NCI-H1417 treated with DMSO at 0.1 percent for 48 hours (cell line): ENCODE measurements at regions not wholly inside any gene's neighbourhood (a gene's known extent, or its start where the extent isn't known, plus 50 kb on each side); places are given as distances from the start of the nearest gene placed in this dataset.
"Not testable (repeated sequence)": the region's sequence is repeated elsewhere in the genome, so short reads cannot be mapped to it uniquely, and the experiment has no call there.

Experiments
- DNase-seq: peaks from one replicate; lab custom pipeline; 2025; lab: John Stamatoyannopoulos, UW

DNA sequence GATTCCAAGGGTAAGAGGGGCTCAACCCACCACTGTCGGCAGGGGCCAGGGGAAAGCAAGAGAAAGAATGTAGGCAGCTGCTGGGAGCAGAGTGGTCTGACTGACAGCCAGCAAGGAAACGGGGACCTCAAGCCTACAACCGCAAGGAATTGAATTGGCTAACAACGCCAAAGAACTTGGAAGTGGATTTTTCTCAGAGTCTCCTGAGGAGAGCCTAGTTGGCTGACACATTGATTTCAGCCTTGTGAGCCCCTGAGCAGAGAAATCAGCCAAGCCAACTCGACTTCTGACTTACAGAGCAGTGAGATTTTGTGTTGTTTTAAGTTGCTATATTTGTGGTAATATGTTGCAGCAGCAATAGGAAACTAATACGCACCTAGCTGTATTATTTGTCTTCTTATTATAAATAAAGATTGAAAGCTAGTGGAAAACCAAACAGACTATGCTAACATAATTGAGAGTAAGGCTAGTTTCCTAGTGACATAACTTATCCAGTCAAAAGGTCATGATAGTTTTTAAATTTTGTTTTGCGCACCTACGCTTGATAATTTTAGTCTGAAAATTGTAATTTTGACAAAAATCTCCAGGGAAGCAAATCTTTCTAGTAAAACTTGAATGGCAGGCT is 145.8 kb upstream of the HCCS start:
- DNase-seq = no peak

DNA sequence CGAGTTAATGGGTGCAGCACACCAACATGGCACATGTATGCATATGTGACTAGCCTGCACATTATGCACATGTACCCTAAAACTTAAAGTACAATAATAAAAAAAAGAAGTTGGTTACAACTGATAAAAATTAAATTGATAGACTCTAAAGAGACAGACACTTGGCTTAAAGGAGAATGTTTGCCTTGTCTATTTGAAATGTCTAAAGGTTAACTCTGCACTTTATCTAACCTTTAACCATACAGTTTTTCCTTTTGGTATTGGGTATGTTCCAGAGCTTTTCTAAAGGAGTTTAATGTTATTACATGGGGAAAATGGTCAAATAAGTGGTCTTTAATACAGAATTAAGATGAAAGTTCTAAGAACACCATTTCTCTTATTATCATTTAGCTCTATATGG is 145.1 kb upstream of the HCCS start:
- no peak for DNase-seq

DNA sequence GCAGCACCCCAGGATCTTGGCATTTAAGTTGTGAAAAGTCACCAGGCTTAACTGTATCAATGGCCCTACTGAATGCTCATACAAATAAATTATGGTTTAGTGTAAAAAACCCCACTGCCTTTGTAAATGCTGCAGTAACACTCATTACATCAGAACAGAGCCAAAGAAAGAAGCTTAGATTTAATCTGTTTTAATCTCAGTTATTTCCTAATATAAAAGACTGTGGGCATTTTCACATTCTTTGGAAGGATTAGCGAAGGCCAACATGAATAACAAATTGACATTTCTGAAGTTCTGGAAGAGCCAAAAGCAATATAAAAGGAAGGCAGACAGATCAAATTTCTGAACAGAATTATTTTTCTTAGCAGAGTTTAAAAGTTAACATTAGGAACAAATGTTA is 140.0 kb upstream of the HCCS start:
- no peak for DNase-seq

DNA sequence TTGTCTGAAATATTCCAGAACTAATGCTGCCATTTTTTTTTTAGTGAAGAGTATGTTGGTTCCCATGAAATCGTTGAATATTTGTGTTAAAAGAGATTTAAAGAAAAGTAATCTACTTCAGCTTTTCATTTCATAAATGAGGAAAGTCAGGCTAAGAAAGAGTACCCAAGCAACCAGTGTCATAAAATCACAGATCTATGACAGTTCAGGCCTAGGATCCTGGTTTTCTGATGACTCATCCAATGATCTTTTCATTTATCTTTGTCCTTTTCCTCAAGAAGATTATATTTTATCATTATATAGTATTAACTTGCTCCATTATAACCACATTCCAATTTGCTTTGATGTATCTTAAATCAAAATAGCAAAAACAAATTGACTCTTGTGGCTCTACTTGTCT is 139.4 kb upstream of the HCCS start:
- no peak for DNase-seq

DNA sequence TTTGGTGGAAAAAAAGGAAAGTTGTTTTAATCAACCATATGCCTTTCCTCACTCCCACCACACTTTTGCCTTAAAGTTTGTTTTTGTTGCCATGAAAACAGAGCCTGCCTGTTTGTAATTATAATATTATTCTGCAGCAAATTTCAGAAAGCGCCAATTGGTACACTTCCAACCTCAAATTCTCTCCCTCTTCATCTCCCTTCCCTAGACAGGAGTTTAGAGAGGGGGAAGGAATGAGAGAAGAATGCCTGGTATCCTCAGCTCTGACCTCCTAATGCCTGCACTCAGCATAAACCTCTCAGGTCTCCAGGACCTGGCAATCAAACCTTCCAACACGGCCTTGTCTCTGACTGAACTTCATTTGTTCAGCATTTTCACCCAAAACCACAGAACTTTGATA is 138.4 kb upstream of the HCCS start:
- DNase-seq = no peak

DNA sequence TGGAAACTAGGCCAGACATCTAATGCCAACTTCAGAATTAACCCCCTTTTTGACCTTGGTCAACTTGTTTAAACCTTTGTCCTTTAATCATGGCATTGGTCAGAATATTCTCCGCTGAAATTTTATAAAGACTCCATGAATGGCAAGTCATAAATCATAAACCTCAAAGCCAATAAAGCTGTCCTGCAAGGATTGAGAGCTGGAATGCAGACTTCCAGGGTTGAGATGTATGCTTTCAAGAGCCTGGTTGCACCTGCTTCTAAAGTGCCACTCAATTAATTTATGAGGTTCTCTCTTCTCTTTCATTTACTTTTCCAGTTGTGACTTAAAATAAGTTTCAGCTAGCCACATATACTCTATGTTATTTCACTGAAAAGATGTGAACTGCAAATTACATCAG is 136.2 kb upstream of the HCCS start:
- no peak for DNase-seq

DNA sequence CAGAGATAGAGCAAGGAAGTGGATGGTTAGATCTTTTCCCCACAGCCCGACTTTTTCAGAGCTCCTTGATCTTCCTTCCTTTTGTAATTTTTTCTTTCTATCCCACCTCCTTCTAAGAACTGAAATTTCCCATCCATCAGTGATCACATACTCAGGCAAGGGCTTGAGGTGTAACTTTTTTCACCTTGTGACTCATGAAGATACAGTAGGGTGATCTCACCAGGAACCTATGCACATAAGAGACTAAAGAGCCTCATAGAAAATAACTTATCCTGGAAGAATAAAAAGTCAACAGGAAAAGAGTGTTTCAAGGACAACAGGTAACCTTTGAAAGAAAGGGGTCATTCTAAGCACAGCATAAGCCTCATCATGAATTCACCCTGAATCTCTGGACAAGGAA is 131.2 kb upstream of the HCCS start:
- DNase-seq = no peak

DNA sequence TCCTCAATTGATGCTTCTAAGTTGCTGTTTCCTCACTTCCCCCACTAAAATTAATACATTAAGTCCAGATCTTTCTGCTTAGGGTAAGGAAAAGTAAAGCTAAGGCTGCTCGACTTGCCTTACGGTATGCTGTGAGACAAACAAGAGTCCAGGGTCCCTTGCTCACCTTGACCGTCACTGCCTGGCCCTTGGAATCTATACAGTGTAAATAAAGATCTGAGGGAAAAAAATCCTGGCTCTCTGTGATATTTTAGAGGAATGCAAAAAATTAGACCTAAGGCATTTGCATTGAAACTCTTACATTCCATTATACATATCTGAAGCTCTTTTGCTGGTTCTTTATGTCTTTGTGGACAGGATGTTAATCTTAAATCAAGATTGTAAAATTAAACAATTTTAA is 129.6 kb upstream of the HCCS start:
- DNase-seq = no peak

DNA sequence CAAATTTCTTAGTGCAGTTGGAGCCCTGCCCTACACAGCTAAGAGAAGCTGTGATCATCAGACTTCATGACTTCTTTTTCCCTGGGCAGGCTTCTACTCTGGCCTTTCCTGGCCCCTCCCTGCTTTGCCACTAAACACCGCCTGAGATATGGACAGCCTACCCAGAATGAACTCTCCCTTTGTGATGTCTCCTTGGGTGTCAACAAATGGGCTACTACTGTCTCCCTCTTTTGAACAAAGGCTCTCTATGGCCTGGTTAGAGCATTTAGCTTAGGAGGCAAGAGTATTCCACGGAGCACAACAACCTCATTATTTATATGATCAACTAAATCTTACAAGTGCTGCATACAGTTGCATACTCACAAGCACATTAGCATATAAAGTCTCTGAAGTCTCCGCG is 127.6 kb upstream of the HCCS start:
- DNase-seq = no peak

DNA sequence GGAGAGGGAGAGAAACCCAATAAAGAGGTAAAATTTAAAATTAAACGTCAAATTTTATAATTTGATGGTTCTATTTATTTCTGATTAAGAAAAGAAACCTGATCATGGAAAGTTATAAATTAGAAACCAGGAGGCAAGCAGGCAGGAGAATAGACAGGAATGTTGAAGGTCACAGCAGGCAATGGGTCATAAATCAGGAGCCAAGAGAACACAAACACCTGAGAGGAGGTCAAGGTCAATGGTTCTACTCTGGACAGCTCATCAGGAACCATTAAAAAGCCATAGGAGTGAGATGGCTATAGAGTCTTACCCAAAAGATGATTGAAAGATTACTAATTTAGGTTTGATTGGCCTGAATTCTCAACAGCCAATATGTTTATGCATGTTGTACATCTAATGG is 126.9 kb upstream of the HCCS start:
- no peak for DNase-seq

DNA sequence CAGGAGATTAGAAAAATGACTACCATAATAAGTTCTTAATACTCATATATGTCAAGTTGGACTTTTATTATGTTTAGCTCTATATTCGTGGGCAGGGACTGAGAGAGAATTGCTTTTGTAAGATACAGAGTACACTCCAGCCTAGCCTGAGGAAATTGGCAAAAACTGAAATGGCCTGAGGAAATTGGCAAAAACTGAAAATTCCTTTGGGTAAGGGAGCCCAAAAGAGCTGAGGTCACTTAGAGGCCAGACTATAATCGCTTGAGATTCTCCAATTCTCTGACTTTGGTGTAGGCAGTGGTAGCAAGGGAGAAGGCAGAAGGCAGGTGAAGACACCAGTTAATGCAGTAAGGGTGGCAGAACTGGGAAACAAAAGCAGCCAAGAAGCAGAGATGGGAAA is 124.5 kb upstream of the HCCS start:
- no peak for DNase-seq

DNA sequence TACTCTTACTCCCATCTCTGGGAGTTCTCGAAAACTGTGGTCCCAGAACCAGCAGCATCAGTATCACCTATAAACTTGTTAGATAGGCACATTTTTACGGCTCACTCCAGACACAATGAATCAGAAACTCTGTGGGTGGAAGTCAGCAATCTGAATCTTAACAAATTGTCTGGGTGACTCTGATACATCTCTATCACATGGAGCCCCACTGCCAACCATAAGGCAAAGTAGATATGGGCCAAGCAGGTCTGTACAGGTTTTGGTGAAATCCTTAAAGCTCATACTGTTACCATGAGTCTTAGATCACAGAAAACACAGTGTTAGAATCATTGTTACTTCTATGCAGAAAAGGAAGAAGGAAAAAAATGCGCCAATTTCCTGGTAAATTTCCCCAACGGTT is 122.5 kb upstream of the HCCS start:
- DNase-seq = no peak

DNA sequence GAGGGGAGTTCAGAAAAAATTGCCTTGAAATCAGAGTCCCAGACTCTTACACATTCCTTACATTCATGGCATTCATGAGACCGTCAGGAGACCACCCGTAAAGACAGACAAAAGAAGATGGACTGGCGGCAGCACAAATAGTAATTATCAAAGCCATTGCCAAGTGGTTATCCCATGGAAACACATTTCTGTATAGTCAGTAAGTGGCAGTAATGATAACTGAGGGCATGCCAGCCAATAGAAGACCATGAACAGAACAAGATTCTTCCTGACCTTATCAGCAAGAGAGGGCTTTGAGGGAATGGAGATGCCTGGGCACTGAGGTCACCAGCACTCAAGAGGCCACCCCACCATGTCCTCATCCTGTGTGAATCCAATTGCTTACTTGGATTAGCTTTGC is 121.7 kb upstream of the HCCS start:
- DNase-seq = no peak

DNA sequence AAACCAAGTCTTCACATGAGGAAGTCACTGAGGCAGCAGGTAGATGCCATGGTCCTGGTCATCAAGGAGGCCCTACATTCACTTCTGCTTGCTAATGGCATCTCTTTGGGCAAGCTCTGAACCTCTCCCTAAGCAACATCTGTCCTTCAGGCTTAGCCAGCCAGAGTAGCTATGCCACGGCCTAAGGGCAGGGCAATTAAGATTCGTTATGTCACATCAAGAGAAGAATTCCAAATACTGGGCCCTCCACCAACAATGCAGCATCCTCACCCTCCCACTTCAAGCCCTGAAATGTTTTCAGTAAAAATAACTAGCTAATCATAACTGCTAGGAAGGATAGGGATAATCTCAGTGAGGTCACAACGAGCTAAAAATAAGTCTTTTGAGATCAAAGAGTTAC is 120.7 kb upstream of the HCCS start:
- no peak for DNase-seq

DNA sequence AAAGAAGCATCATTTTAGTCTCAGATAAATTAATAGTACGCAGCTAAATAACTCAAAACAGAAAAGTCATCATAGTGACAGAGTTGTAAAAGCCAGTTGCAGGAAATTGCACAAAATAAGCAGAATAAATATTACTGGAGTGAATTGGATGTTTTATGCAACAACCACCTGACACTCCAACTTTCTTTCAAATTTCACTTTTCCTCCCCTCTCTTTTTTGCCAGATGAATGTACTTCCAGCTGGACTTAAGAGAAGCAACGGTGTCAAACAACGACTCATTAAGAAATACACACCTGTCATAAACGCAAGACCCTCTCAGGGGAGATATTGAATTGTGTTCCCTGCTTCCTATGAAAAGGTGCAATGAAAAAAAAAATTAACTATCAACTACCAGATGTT is 120.2 kb upstream of the HCCS start:
- no peak for DNase-seq

DNA sequence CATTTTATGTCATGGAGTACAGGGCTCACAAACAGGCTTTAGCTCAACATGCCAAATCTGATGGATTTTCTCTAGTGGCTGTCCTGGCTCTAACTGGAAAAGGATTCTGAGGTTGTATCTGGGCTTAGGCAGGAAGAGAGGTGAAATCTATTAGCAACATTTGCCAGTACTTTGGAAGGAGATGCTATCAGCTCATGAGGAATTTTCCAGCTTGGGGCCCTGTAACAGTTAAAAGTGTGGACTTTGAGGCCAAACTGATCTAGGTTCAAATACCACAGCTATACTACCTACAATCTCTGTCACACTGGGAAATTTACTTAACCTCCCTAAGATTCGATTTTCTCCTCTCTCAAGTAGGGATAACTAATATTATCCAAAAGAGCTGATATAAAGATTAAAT is 119.0 kb upstream of the HCCS start:
- DNase-seq = no peak

DNA sequence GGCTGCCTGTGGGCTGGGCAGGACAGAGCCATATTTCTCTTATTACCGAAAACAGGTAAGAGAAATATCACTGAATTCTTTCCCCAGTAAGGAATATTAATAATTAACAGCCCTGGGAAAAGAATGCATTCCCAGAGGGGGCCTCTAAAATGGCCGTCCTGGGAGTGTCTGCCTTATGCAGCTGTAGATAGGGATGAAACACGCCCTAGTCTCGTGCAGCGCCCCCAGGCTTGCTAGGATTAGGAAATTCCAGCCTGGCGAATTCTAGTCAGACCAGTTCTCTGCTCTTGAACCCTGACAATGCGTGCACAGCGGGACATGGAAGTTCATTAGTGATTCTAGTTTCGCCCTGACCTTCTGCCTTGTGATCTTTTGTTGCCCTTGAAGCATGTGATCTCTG is 104.1 kb upstream of the HCCS start:
- DNase-seq = not testable (repeated sequence)

DNA sequence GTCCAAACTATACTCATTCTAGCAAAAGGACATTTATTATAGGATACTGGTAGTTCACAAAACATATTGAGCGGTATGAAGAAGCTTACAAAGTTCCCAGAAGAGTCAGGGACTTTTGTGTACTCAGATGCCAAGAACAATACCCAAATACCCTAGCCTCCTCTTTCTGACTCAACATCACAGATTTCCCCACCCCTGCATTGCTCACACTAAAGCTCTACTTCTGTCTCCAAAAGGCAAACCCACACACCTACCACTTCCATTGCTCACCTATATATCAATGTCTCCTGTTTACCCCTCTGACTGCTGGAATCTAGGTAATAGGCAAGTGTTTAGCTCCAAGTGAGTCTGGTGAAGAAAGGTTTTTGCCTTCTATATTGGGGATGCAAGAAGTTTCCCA is 100.7 kb upstream of the HCCS start:
- DNase-seq = no peak

DNA sequence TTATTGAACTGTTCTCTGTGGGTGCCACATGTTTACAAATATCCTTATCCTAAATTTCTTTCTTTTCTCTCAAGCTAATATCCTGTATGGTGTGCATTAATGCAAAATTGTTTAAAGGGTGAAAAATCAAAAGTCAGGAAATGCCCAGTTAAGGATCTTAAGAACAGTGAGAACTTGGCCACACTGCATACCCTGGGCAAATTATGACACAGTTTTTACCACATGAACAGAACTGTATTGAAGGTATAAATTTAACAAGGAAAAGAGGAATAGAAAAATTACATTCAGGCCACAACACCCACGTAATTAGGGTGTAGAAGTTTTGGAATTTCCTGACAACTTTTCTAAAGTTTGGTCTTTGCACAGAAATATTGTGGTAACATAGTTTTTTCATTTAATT is 94.4 kb upstream of the HCCS start:
- no peak for DNase-seq

DNA sequence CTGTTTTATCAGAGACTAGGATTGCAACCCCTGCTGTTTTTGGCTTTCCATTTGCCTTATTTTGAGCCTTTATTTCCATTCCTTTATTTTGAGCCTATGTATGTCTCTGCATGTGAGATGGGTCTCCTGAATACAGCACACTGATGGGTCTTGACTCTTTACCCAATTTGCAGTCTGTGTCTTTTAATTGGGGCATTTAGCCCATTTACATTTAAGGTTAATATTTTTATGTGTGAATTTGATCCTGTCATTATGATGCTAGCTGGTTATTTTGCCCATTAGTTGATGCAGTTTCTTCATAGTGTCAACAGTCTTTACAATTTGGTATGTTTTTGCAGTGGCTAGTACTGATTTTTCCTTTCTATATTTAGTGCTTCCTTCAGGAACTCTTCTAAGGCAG is 88.5 kb upstream of the HCCS start:
- DNase-seq = not testable (repeated sequence)

DNA sequence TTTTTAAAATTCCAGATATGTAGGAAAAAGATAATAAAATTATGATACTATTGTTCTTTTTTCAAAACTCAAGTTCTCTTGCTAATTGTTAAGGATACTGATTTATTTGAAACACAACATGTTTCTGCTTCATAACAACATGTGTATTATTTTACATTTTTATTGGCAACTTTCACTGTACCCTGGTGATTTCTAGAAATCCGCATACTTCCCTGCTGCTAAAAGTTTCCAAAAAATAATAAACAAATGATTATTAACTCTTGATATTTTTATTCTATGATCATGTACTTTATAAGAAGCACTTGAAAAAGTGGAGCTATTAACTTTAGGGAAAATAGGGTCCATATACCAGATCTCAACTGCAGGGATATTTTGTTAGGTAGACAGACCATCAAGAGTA is 71.2 kb upstream of the HCCS start:
- no peak for DNase-seq

DNA sequence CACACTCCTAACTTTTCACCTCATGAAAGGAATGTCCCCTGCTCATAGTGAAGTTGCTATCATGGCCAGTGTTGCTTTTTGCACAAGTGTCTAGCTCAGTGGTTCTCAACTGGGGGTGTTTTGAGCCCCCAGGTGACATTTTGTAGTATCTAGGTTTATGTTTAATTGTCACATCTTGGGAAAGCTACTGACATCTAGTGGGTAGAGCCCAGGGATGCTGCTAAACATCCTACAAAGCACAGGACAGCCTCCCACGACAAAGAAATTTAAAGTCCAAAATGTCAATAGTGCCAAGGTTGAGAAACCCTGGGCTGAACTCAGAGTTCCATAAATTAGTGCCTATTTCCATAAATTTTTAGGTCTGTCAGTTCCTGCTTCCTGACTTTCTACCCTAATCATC is 70.7 kb upstream of the HCCS start:
- DNase-seq = no peak

DNA sequence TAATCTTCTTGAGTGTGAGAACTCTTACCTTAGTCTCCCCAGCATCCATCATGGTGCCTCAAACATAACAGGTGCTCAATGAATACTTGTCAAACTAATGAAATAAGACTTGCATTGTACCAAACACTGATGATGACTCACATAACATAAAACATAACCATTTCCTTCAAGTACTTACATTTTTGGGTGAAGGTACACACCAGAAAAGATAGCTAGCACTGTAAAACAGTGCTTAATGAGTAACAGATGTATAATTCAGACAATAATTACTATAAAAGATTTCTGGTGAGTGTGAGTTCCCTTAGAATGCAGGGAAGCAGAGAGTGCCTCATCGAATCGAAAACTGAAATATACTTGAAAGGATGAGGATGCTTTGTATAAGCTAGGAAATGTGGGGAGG is 70.1 kb upstream of the HCCS start:
- DNase-seq = no peak

DNA sequence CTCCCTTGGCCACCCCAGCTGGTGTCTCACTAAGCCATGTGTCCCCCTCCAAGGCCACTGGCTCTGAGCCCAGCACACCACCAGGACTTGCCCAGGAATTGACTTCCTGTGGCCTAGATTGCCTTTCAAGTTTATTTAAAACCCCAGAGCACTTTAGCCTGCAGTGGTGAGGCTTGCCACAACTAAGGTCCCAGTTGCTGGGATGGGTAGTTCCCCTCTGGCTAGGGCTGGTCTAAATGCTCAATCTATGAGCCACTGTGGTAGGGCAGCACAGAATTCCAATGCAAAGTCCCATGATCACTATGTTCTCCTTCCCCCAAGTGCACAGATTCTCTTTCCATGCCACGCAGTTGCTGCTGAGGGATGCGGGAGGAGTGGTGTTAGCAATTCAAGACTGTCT is 61.1 kb upstream of the HCCS start:
- DNase-seq = no peak

DNA sequence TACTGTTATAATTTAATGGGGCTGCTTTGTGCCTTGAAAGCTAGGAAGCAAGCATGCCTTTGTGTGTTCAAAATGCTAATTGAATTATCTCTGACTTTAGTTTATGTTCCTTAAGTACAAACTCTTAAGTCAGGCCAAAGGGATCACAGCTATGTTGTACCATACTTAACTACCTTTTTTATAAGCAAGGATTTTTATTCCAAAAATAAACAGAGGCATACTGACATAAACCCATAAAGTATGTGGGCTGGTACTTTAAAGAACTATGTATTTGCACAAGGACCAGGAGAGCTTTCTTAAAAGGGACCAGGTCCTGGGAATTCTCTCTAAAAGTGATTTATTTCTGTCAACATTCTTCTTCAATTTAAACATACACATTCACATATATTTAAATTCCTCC is 57.8 kb upstream of the HCCS start:
- no peak for DNase-seq
